Left ventricle myocardium inferior (tissue), 1 donor: ENCODE measurements at regions not wholly inside any gene's neighbourhood (a gene's known extent, or its start where the extent isn't known, plus 50 kb on each side); places are given as distances from the start of the nearest gene placed in this dataset.

Experiments used
- DNase-seq: peaks from one replicate; pipeline ENCODE4 v3.0.0-alpha.2; 2020
- H3K27ac ChIP-seq: fragments of 200-600 bp; replicated peaks from 2 replicates; pipeline ENCODE4 v1.8.0; 2021
- H3K27me3 ChIP-seq: fragments of 200-600 bp; 2 replicates; pipeline ENCODE4 v1.8.0; 2021; ENCODE audit warnings: low read depth
- H3K36me3 ChIP-seq: fragments of 200-600 bp; 2 replicates; pipeline ENCODE4 v1.8.0; 2021
- H3K4me1 ChIP-seq: fragments of 200-600 bp; 2 replicates; pipeline ENCODE4 v1.8.0; 2021
- H3K4me3 ChIP-seq: fragments of 200-600 bp; 2 replicates; pipeline ENCODE4 v1.8.0; 2021; ENCODE audit warnings: mild to moderate bottlenecking, moderate library complexity
- H3K9me3 ChIP-seq: fragments of 200-600 bp; replicated peaks from 2 replicates; pipeline ENCODE4 v1.8.0; 2021
- intact Hi-C: fragments of 100-400 bp; cut with micrococcal nuclease; formaldehyde crosslinking; loops from one replicate; pipeline ENCODE4 v1.11.0; 2022
- TF ChIP-seq, protein P1 (sequence below): fragments of 200-600 bp; IDR thresholded peaks from 2 replicates; pipeline ENCODE4 v1.8.0; 2021; ENCODE audit warnings: antibody characterized with exemption, mild to moderate bottlenecking, borderline replicate concordance
- donor health status: DM: no; HTN: yes; CAD: no; lungs with severe emphysema.

- Histone ChIP-seq H3K27me3 (no peaks in the 10 kb centered on the region), H3K4me1 (no peaks in the 10 kb centered on the region), H3K27ac (no peak overlapping the region), H3K9me3 (peaks cover 45% of the 10 kb centered on the region), H3K36me3 (no peaks in the 10 kb centered on the region), H3K4me3 (no peak overlapping the region)
- intact Hi-C loops, result no loop called here
- DNase-seq, result no peak
- TF ChIP-seq, protein P1, sequence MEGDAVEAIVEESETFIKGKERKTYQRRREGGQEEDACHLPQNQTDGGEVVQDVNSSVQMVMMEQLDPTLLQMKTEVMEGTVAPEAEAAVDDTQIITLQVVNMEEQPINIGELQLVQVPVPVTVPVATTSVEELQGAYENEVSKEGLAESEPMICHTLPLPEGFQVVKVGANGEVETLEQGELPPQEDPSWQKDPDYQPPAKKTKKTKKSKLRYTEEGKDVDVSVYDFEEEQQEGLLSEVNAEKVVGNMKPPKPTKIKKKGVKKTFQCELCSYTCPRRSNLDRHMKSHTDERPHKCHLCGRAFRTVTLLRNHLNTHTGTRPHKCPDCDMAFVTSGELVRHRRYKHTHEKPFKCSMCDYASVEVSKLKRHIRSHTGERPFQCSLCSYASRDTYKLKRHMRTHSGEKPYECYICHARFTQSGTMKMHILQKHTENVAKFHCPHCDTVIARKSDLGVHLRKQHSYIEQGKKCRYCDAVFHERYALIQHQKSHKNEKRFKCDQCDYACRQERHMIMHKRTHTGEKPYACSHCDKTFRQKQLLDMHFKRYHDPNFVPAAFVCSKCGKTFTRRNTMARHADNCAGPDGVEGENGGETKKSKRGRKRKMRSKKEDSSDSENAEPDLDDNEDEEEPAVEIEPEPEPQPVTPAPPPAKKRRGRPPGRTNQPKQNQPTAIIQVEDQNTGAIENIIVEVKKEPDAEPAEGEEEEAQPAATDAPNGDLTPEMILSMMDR, result no peak
Observed at GRCh38 chr3:20898962-20899361, 713.0 kb upstream of the SGO1 start.

DNA sequence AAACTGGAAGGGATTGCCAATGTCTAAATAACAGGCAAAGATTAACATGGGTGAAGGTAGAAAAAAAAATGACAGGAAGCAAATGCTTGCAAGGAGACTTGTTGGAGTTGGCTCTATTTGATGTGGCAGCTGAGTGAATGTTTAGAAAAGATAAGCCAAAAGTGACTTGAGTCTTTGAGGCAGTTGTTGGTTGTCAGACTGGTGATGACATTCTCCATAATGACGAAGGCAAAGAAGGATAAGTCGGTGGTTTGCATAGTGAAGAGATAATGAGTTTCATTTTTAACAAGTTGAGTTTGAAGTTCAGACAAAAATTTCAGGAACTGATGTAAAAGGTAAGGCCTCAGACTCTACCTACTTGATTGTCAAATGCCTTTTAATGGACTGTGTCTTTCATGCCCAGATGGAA, 704.1 kb upstream of the SGO1 start:
- TF ChIP-seq, protein P1, result no peak
- no peak for DNase-seq
- Histone ChIP-seq H3K9me3 (peaks cover 6% of the 10 kb centered on the region), H3K27ac (no peak overlapping the region), H3K36me3 (no peaks in the 10 kb centered on the region), H3K4me1 (no peaks in the 10 kb centered on the region), H3K27me3 (no peaks in the 10 kb centered on the region), H3K4me3 (no peak overlapping the region)
- intact Hi-C loops, result no loop called here

- H3K36me3 ChIP-seq, result no peaks in the 10 kb centered on the region
- H3K9me3 ChIP-seq, result peaks cover 6% of the 10 kb centered on the region
- TF ChIP-seq, protein P1, result no peak
- intact Hi-C loops, result no loop called here
- no peaks in the 10 kb centered on the region for H3K4me1 ChIP-seq
- H3K4me3 ChIP-seq, result no peak overlapping the region
- H3K27ac ChIP-seq, result no peak overlapping the region
- no peak for DNase-seq
- no peaks in the 10 kb centered on the region for H3K27me3 ChIP-seq
Observed at GRCh38 chr3:20878691-20879090, 692.7 kb upstream of the SGO1 start.

DNA sequence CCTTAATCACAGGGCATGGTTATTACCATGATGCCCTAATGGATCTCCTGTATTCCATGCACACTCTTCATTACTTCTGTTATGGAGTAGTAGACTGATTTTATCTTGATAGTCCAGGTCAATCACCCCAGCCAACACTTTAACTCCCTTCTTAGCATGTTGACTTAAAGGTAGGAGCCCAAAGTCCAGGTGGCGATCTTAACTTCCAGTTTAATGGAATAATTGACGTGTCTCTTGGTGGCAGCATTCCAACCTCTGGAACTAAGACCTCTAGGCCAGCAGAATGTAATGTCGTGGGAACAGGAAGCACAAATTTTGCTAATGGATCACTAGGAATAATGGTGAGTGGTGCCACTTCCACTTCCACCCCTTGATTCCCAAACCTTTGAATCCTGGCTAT, 687.2 kb upstream of the SGO1 start:
- DNase-seq, result no peak
- Histone ChIP-seq H3K27ac (no peak overlapping the region), H3K36me3 (no peaks in the 10 kb centered on the region), H3K9me3 (peaks cover 18% of the 10 kb centered on the region), H3K27me3 (no peaks in the 10 kb centered on the region), H3K4me1 (no peaks in the 10 kb centered on the region), H3K4me3 (no peak overlapping the region)
- TF ChIP-seq, protein P1, result no peak
- intact Hi-C loops, result no loop called here

GRCh38 chr3:20870106-20870899, 684.3 kb upstream of the SGO1 start:
- H3K9me3 ChIP-seq, result peaks cover 13% of the 10 kb centered on the region
- H3K4me1 ChIP-seq, result no peaks in the 10 kb centered on the region
- no peaks in the 10 kb centered on the region for H3K27me3 ChIP-seq
- H3K4me3 ChIP-seq, result no peak overlapping the region
- intact Hi-C loops, result no loop called here
- TF ChIP-seq, protein P1, result no peak
- DNase-seq, result no peak
- no peaks in the 10 kb centered on the region for H3K36me3 ChIP-seq
- no peak overlapping the region for H3K27ac ChIP-seq
